Trophoblast cell (in vitro differentiated cells and primary cell): ENCODE measurements at regions not wholly inside any gene's neighbourhood (a gene's known extent, or its start where the extent isn't known, plus 50 kb on each side); places are given as distances from the start of the nearest gene placed in this dataset.
"Not testable (repeated sequence)": the region's sequence is repeated elsewhere in the genome, so short reads cannot be mapped to it uniquely, and the experiment has no call there.

ENCODE experiments used
- DNase-seq, 2 donors: peaks; one replicate each; pipeline ENCODE4 v3.0.0-alpha.2; 2016
- H2AFZ ChIP-seq: 2 replicates; pipeline ENCODE4 v1.6.1; 2013; ENCODE audit warnings: low read length, moderate library complexity, mild to moderate bottlenecking; ENCODE audit not compliant: insufficient read depth, poor library complexity
- H2AK5ac ChIP-seq: 2 replicates; pipeline ENCODE4 v1.6.1; 2013; ENCODE audit warnings: mild to moderate bottlenecking, low read length
- H2BK120ac ChIP-seq: 2 replicates; pipeline ENCODE4 v1.6.1; 2013; ENCODE audit warnings: low read length, mild to moderate bottlenecking, moderate library complexity; ENCODE audit not compliant: insufficient read depth, poor library complexity
- H2BK12ac ChIP-seq: 2 replicates; pipeline ENCODE4 v1.6.1; 2013; ENCODE audit warnings: mild to moderate bottlenecking, low read length, moderate library complexity
- H2BK5ac ChIP-seq: 2 replicates; pipeline ENCODE4 v1.6.1; 2013; ENCODE audit warnings: low read length, low read depth, moderate library complexity, mild to moderate bottlenecking; ENCODE audit not compliant: poor library complexity
- H3K14ac ChIP-seq: 2 replicates; pipeline ENCODE4 v1.6.1; 2013; ENCODE audit warnings: mild to moderate bottlenecking, low read length
- H3K18ac ChIP-seq: 2 replicates; pipeline ENCODE4 v1.6.1; 2013; ENCODE audit warnings: mild to moderate bottlenecking, low read length
- H3K23ac ChIP-seq: 2 replicates; pipeline ENCODE4 v1.6.1; 2013; ENCODE audit warnings: low read length
- H3K27ac ChIP-seq: 2 replicates; pipeline ENCODE4 v1.5.1; 2013; ENCODE audit warnings: low read depth, mild to moderate bottlenecking, inconsistent platforms, low read length, moderate library complexity
- H3K27me3 ChIP-seq: 2 replicates; pipeline ENCODE4 v1.6.1; 2013; ENCODE audit warnings: inconsistent platforms, mild to moderate bottlenecking, low read length, moderate library complexity; ENCODE audit not compliant: insufficient read depth
- H3K36me3 ChIP-seq, 2 experiments: 1 replicate in 1 of 2; 2 replicates in 1 of 2; pipeline ENCODE4 v1.6.1; 2013; ENCODE audit warnings: low read length in 2 of 2, mild to moderate bottlenecking in 2 of 2, moderate library complexity in 1 of 2; ENCODE audit not compliant: insufficient read depth in 2 of 2, control insufficient read depth in 1 of 2
- H3K4ac ChIP-seq: 2 replicates; pipeline ENCODE4 v1.6.1; 2013; ENCODE audit warnings: low read depth, mild to moderate bottlenecking, low read length, moderate library complexity
- H3K4me1 ChIP-seq, 2 experiments: 1 replicate in 1 of 2; 2 replicates in 1 of 2; pipeline ENCODE4 v1.6.1; 2013; ENCODE audit warnings: low read length in 2 of 2, mild to moderate bottlenecking in 2 of 2, moderate library complexity in 1 of 2; ENCODE audit not compliant: insufficient read depth in 2 of 2, control insufficient read depth in 1 of 2
- H3K4me2 ChIP-seq: 2 replicates; pipeline ENCODE4 v1.6.1; 2013; ENCODE audit warnings: inconsistent platforms, mild to moderate bottlenecking, low read length, moderate library complexity
- H3K4me3 ChIP-seq: 2 replicates; pipeline ENCODE4 v1.5.1; 2013; ENCODE audit warnings: mild to moderate bottlenecking, low read depth, low read length, inconsistent platforms
- H3K79me1 ChIP-seq: one replicate; pipeline ENCODE4 v1.6.1; 2013; ENCODE audit warnings: low read length
- H3K79me2 ChIP-seq: 2 replicates; pipeline ENCODE4 v1.6.1; 2013; ENCODE audit warnings: low read length, mild to moderate bottlenecking; ENCODE audit not compliant: control insufficient read depth, insufficient read depth, poor library complexity
- H3K9ac ChIP-seq: 2 replicates; pipeline ENCODE4 v1.6.1; 2013; ENCODE audit warnings: mild to moderate bottlenecking, low read length
- H3K9me3 ChIP-seq: 2 replicates; pipeline ENCODE4 v1.6.1; 2013; ENCODE audit warnings: low read depth, mild to moderate bottlenecking, control low read depth, inconsistent platforms, low read length; ENCODE audit not compliant: insufficient read depth
- H4K12ac ChIP-seq: 2 replicates; pipeline ENCODE4 v1.6.1; 2013; ENCODE audit warnings: low read depth, mild to moderate bottlenecking, low read length, moderate library complexity
- H4K8ac ChIP-seq: 2 replicates; pipeline ENCODE4 v1.6.1; 2013; ENCODE audit warnings: low read depth, mild to moderate bottlenecking, low read length, moderate library complexity
- H4K91ac ChIP-seq: one replicate; pipeline ENCODE4 v1.6.1; 2013; ENCODE audit warnings: low read depth, mild to moderate bottlenecking, low read length, moderate library complexity
- WGBS: extraction: QIAGEN DNeasy Blood & Tissue Kit; methylation state at CpG from one replicate; pipeline ENCODE4 v1.1.7; 2013; ENCODE audit warnings: missing lambda C conversion rate; ENCODE audit not compliant: insufficient read length, insufficient coverage; ENCODE audit errors: extremely low coverage; 5-methylcytosine and 5-hydroxymethylcytosine counted together

GRCh38 chr1:794310-794709 lies 107.9 kb upstream of the OR4F16 start:
- H3K36me3 ChIP-seq, H3K27ac ChIP-seq, H3K9me3 ChIP-seq, H2AK5ac ChIP-seq, H2AFZ ChIP-seq, H3K9ac ChIP-seq, H4K91ac ChIP-seq, H2BK5ac ChIP-seq, H4K8ac ChIP-seq, H4K12ac ChIP-seq, H3K14ac ChIP-seq, H3K4me3 ChIP-seq, H3K79me1 ChIP-seq, H3K4me1 ChIP-seq, H2BK120ac ChIP-seq, H3K27me3 ChIP-seq, DNase-seq, H3K79me2 ChIP-seq, H3K23ac ChIP-seq, H2BK12ac ChIP-seq, H3K4ac ChIP-seq, H3K18ac ChIP-seq, H3K4me2 ChIP-seq: not testable (repeated sequence)
- WGBS, result no CpG with 5 or more reads among the region's 6 CpGs

- not testable (repeated sequence) for DNase-seq, H3K27me3 ChIP-seq, H2BK12ac ChIP-seq, H3K18ac ChIP-seq, H2AK5ac ChIP-seq, H3K79me1 ChIP-seq, H4K91ac ChIP-seq, H3K79me2 ChIP-seq, H3K4me2 ChIP-seq, H3K36me3 ChIP-seq, H2BK5ac ChIP-seq, H4K12ac ChIP-seq, H3K4ac ChIP-seq, H3K9me3 ChIP-seq, H3K4me1 ChIP-seq, H3K23ac ChIP-seq, H3K9ac ChIP-seq, H3K4me3 ChIP-seq, H4K8ac ChIP-seq, H2AFZ ChIP-seq, H3K27ac ChIP-seq, H3K14ac ChIP-seq, H2BK120ac ChIP-seq
- no CpG with 5 or more reads among the region's 9 CpGs for WGBS
These were observed 108.6 kb upstream of the OR4F16 start for GRCh38 chr1:794918-795584.

GRCh38 chr1:797649-798048 lies 111.2 kb upstream of the OR4F16 start:
- DNase-seq, H4K91ac ChIP-seq, H3K9ac ChIP-seq, H3K4me1 ChIP-seq, H3K9me3 ChIP-seq, H3K14ac ChIP-seq, H3K18ac ChIP-seq, H2BK12ac ChIP-seq, H3K4me2 ChIP-seq, H2AFZ ChIP-seq, H2BK120ac ChIP-seq, H3K36me3 ChIP-seq, H3K23ac ChIP-seq, H4K8ac ChIP-seq, H3K27ac ChIP-seq, H4K12ac ChIP-seq, H3K79me2 ChIP-seq, H3K27me3 ChIP-seq, H3K4me3 ChIP-seq, H2BK5ac ChIP-seq, H3K79me1 ChIP-seq, H2AK5ac ChIP-seq, H3K4ac ChIP-seq: not testable (repeated sequence)
- no CpG with 5 or more reads among the region's 6 CpGs for WGBS

GRCh38 chr1:800397-800796 lies 113.9 kb upstream of the OR4F16 start:
- not testable (repeated sequence) for H3K4ac ChIP-seq, H4K12ac ChIP-seq, H3K4me2 ChIP-seq, H2BK120ac ChIP-seq, H3K23ac ChIP-seq, H3K9ac ChIP-seq, H2AK5ac ChIP-seq, H2BK5ac ChIP-seq, H3K27ac ChIP-seq, H3K14ac ChIP-seq, H3K9me3 ChIP-seq, H4K91ac ChIP-seq, H3K4me1 ChIP-seq, H2AFZ ChIP-seq, H3K79me1 ChIP-seq, H3K79me2 ChIP-seq, H2BK12ac ChIP-seq, DNase-seq, H3K4me3 ChIP-seq, H3K27me3 ChIP-seq, H3K36me3 ChIP-seq, H4K8ac ChIP-seq, H3K18ac ChIP-seq
- no CpG with 5 or more reads among the region's 7 CpGs for WGBS
